Esophagus muscularis mucosa (tissue), 4 donors: ENCODE measurements at regions not wholly inside any gene's neighbourhood (a gene's known extent, or its start where the extent isn't known, plus 50 kb on each side); places are given as distances from the start of the nearest gene placed in this dataset.

Source experiments
- DNase-seq: peaks from one replicate; pipeline ENCODE4 v3.0.0-alpha.2; 2017; ENCODE audit errors: extremely low spot score
- H3K27ac ChIP-seq, 4 donors: fragments of 200-600 bp; sonication (generic); replicated peaks in 1 of 4; 1 replicate in 3 of 4; 2 replicates in 1 of 4; pipeline ENCODE4 v1.5.1; 2016 to 2019; ENCODE audit warnings: mild to moderate bottlenecking in 1 of 4
- H3K27me3 ChIP-seq, 4 donors: fragments of 200-600 bp; sonication (generic); one replicate each; pipeline versions ENCODE4 v1.5.1 to v1.6.0; 2016 to 2019
- H3K36me3 ChIP-seq, 4 donors: fragments of 200-600 bp; sonication (generic); one replicate each; pipeline ENCODE4 v1.5.1; 2016 to 2019
- H3K4me1 ChIP-seq, 4 donors: fragments of 200-600 bp; sonication (generic); one replicate each; pipeline ENCODE4 v1.5.1; 2016 to 2019
- H3K4me3 ChIP-seq, 4 donors: fragments of 200-600 bp; sonication (generic); 1 replicate in 2 of 4; 2 replicates in 2 of 4; pipeline ENCODE4 v1.5.1; 2016 to 2019; ENCODE audit warnings: mild to moderate bottlenecking in 4 of 4, moderate library complexity in 1 of 4
- H3K9me3 ChIP-seq, 4 donors: fragments of 200-600 bp; sonication (generic); 1 replicate in 3 of 4; 2 replicates in 1 of 4; pipeline ENCODE4 v1.5.1; 2016 to 2019
- CTCF ChIP-seq, 3 experiments: fragments of 200-600 bp in 2 of 3; fragments of 450-650 bp in 1 of 3; sonication (generic) in 2 of 3; IDR thresholded peaks; one replicate each; pipeline ENCODE4 v1.5.1; 2017 to 2019; ENCODE audit warnings: antibody characterized with exemption in 3 of 3, mild to moderate bottlenecking in 2 of 3, moderate library complexity in 1 of 3
- EP300 ChIP-seq: sonication (generic); formaldehyde crosslinking; IDR thresholded peaks from one replicate; pipeline ENCODE4 v1.6.1; 2017; ENCODE audit warnings: antibody characterized with exemption
- POLR2A ChIP-seq: fragments of 450-650 bp; IDR thresholded peaks from one replicate; pipeline ENCODE4 v1.6.1; 2017; ENCODE audit warnings: antibody characterized with exemption, moderate library complexity, mild to moderate bottlenecking, low read depth
- POLR2AphosphoS5 ChIP-seq, 2 donors: sonication (generic); formaldehyde crosslinking; IDR thresholded peaks; one replicate each; pipeline ENCODE4 v1.6.1; 2017; ENCODE audit warnings: antibody characterized with exemption in 2 of 2
- WGBS: methylation state at CpG from one replicate; pipeline ENCODE4 v1.1.5; 2018; 5-methylcytosine and 5-hydroxymethylcytosine counted together
- intact Hi-C: fragments of 100-400 bp; cut with DNase I; formaldehyde crosslinking; loops from one replicate; pipeline ENCODE4 v1.15.1; 2023

- DNase-seq, result no peak
- Histone ChIP-seq H3K36me3 (no peaks in the 10 kb centered on the region), H3K27me3 (no peaks in the 10 kb centered on the region), H3K4me1 (no peaks in the 10 kb centered on the region), H3K27ac (no peak overlapping the region), H3K9me3 (peaks cover 0 to 7% (median 0%) of the 10 kb centered on the region in 4 donors), H3K4me3 (no peak overlapping the region)
- intact Hi-C loops, result no loop called here
- TF ChIP-seq POLR2AphosphoS5 (IDR thresholded peaks at IDR 0.05) (no peak), POLR2A (no peak), EP300 (no peak), CTCF (IDR thresholded peaks at IDR 0.05) (no peak)
- 27% methylated on average over 3 of the region's 3 CpGs for WGBS
These were observed 509.1 kb downstream of the MBD2 start for GRCh38 chr18:53715243-53715853.

- DNase-seq, result no peak
These were observed 514.4 kb downstream of the MBD2 start for GRCh38 chr18:53710080-53710479.

GRCh38 chr18:53702480-53702879 is 522.0 kb downstream of the MBD2 start:
- WGBS, result 80% methylated on average over 2 of the region's 2 CpGs
- no peaks in the 10 kb centered on the region for H3K27me3 ChIP-seq
- intact Hi-C loops, result no loop called here
- TF ChIP-seq CTCF (IDR thresholded peaks at IDR 0.05), result no peak
- TF ChIP-seq POLR2AphosphoS5 (IDR thresholded peaks at IDR 0.05), result no peak
- TF ChIP-seq POLR2A, result no peak
- TF ChIP-seq EP300, result no peak
- H3K27ac ChIP-seq, result no peak overlapping the region
- no peak for DNase-seq
- no peak overlapping the region for H3K4me3 ChIP-seq
- no peaks in the 10 kb centered on the region for H3K9me3 ChIP-seq
- no peaks in the 10 kb centered on the region for H3K4me1 ChIP-seq
- no peaks in the 10 kb centered on the region for H3K36me3 ChIP-seq

More at GRCh38 chr18:53710080-53710479, 514.4 kb downstream of the MBD2 start:
- WGBS, result 66% methylated on average over 2 of the region's 2 CpGs
- Histone ChIP-seq H3K4me3 (no peak overlapping the region), H3K36me3 (no peaks in the 10 kb centered on the region), H3K27ac (no peak overlapping the region), H3K9me3 (peaks cover 0 to 16% (median 0%) of the 10 kb centered on the region in 4 donors), H3K4me1 (no peaks in the 10 kb centered on the region), H3K27me3 (no peaks in the 10 kb centered on the region)
- TF ChIP-seq POLR2AphosphoS5 (IDR thresholded peaks at IDR 0.05) (no peak), POLR2A (no peak), CTCF (IDR thresholded peaks at IDR 0.05) (no peak)
- intact Hi-C loops, result no loop called here

- 50% methylated on average over 1 of the region's 1 CpG for WGBS
These were observed 522.8 kb downstream of the MBD2 start for GRCh38 chr18:53701697-53702096.

More at GRCh38 chr18:53701697-53702096, 522.8 kb downstream of the MBD2 start:
- Histone ChIP-seq H3K27me3 (no peaks in the 10 kb centered on the region), H3K4me1 (no peaks in the 10 kb centered on the region), H3K4me3 (no peak overlapping the region), H3K36me3 (no peaks in the 10 kb centered on the region), H3K9me3 (no peaks in the 10 kb centered on the region), H3K27ac (no peak overlapping the region)
- DNase-seq, result no peak
- intact Hi-C loops, result no loop called here
- TF ChIP-seq POLR2A, result no peak
- no peak for TF ChIP-seq POLR2AphosphoS5 (IDR thresholded peaks at IDR 0.05)
- no peak for TF ChIP-seq EP300
- TF ChIP-seq CTCF (IDR thresholded peaks at IDR 0.05), result no peak
